B cell (primary cell): ENCODE measurements at regions not wholly inside any gene's neighbourhood (a gene's known extent, or its start where the extent isn't known, plus 50 kb on each side); places are given as distances from the start of the nearest gene placed in this dataset.

Experiments used
- ATAC-seq: fragments of 200-7000 bp; cut with Tn5 transposase; one replicate; pipeline ENCODE4 v1.10.0; 2021; ENCODE audit warnings: low read depth, mild to moderate bottlenecking, moderate number of reproducible peaks, moderate library complexity
- CTCF ChIA-PET: fragments of 350-600 bp; sonication (Branson Sonifier 250); formaldehyde crosslinking; loops from one replicate; lab custom pipeline; 2021; ENCODE audit warnings: antibody characterized with exemption, inconsistent platforms; lab: Charles Lee
- POLR2A ChIA-PET: fragments of 350-600 bp; sonication (Branson Sonifier 250); formaldehyde crosslinking; loops from one replicate; lab custom pipeline; 2021; ENCODE audit warnings: antibody characterized with exemption; lab: Charles Lee
- DNase-seq: peaks from one replicate; pipeline ENCODE4 v3.0.0; 2013
- H2AFZ ChIP-seq: 2 replicates; pipeline ENCODE4 v1.6.1; 2012; ENCODE audit warnings: mild to moderate bottlenecking, low read depth, low read length; ENCODE audit not compliant: insufficient read depth, poor library complexity, severe bottlenecking
- H3K27ac ChIP-seq, 2 donors: 1 replicate in 1 of 2; 2 replicates in 1 of 2; pipeline ENCODE4 v1.5.1; 2012 to 2013; ENCODE audit warnings: low read length in 2 of 2, mild to moderate bottlenecking in 2 of 2, moderate library complexity in 1 of 2
- H3K27me3 ChIP-seq, 4 experiments: fragments of 200-600 bp in 1 of 4; sonication (generic) in 1 of 4; replicated peaks in 1 of 4; 1 replicate in 2 of 4; 2 replicates in 2 of 4; pipeline versions ENCODE4 v1.6.1 to v1.7.0; 2013 to 2016; ENCODE audit warnings: low read length in 3 of 4, mild to moderate bottlenecking in 2 of 4, mixed read lengths in 1 of 4, moderate library complexity in 1 of 4; ENCODE audit not compliant: insufficient read depth in 4 of 4, control insufficient read depth in 3 of 4; ENCODE audit errors: control extremely low read depth in 1 of 4
- H3K36me3 ChIP-seq, 2 experiments: replicated peaks in 1 of 2; 1 replicate in 1 of 2; 2 replicates in 1 of 2; pipeline versions ENCODE4 v1.6.1 to v1.7.1; 2013; ENCODE audit warnings: low read length in 1 of 2; ENCODE audit not compliant: insufficient read depth in 2 of 2, control insufficient read depth in 1 of 2; ENCODE audit errors: control extremely low read depth in 1 of 2, extremely low read depth in 1 of 2
- H3K4me1 ChIP-seq, 2 donors: fragments of 200-600 bp in 1 of 2; sonication (generic) in 1 of 2; 1 replicate in 1 of 2; 2 replicates in 1 of 2; pipeline versions ENCODE4 v1.5.1 to v1.6.1; 2013 to 2017; ENCODE audit warnings: low read length in 2 of 2; ENCODE audit not compliant: control insufficient read depth in 2 of 2, insufficient read depth in 2 of 2
- H3K4me2 ChIP-seq: replicated peaks from 2 replicates; pipeline ENCODE3; 2012; ENCODE audit warnings: mild to moderate bottlenecking, low read depth, low read length; ENCODE audit not compliant: poor library complexity, severe bottlenecking
- H3K4me3 ChIP-seq, 5 experiments: fragments of 200-600 bp in 1 of 5; sonication (generic) in 1 of 5; 1 replicate in 3 of 5; 2 replicates in 2 of 5; pipeline versions ENCODE4 v1.5.1 to v1.7.0; 2011 to 2016; ENCODE audit warnings: low read length in 4 of 5, mild to moderate bottlenecking in 4 of 5, low read depth in 2 of 5, control low read depth in 1 of 5, moderate library complexity in 1 of 5; ENCODE audit not compliant: insufficient read depth in 1 of 5; ENCODE audit errors: control extremely low read depth in 1 of 5, extremely low read depth in 1 of 5
- H3K79me2 ChIP-seq: fragments of 200-600 bp; sonication (generic); one replicate; pipeline ENCODE4 v1.6.0; 2016; ENCODE audit warnings: low read length; ENCODE audit not compliant: control insufficient read depth, insufficient read depth
- H3K9ac ChIP-seq: fragments of 200-600 bp; sonication (generic); 2 replicates; pipeline ENCODE4 v1.6.1; 2017; ENCODE audit warnings: mild to moderate bottlenecking, low read length, moderate library complexity
- H3K9me3 ChIP-seq, 3 donors: one replicate each; pipeline versions ENCODE4 v1.6.1 to v1.7.1; 2013; ENCODE audit warnings: low read length in 2 of 3; ENCODE audit not compliant: control insufficient read depth in 2 of 3, insufficient read depth in 1 of 3; ENCODE audit errors: control extremely low read depth in 1 of 3
- H4K20me1 ChIP-seq: 2 replicates; pipeline ENCODE4 v1.6.0; 2012; ENCODE audit warnings: mild to moderate bottlenecking, low read length; ENCODE audit not compliant: insufficient read depth, control insufficient read depth, poor library complexity, severe bottlenecking
- H3K27ac Mint-ChIP-seq: one replicate; pipeline ENCODE4 v1.8.0; 2021; ENCODE audit warnings: mixed read lengths
- H3K27me3 Mint-ChIP-seq: one replicate; pipeline ENCODE4 v1.8.0; 2021; ENCODE audit warnings: mixed read lengths
- H3K4me1 Mint-ChIP-seq: one replicate; pipeline ENCODE4 v1.8.0; 2021; ENCODE audit warnings: mixed read lengths
- H3K4me3 Mint-ChIP-seq: one replicate; pipeline ENCODE4 v1.8.0; 2021; ENCODE audit warnings: mixed read lengths
- H3K9me3 Mint-ChIP-seq: one replicate; pipeline ENCODE4 v1.8.0; 2022; ENCODE audit warnings: mixed read lengths; ENCODE audit not compliant: insufficient read depth
- EZH2 ChIP-seq: IDR thresholded peaks from 2 replicates; pipeline ENCODE4 v1.6.1; 2012; ENCODE audit warnings: borderline replicate concordance, low read depth, mild to moderate bottlenecking, moderate library complexity, low read length; ENCODE audit not compliant: insufficient read depth, poor library complexity, severe bottlenecking
- WGBS: methylation state at CpG from one replicate; pipeline ENCODE4 v1.1.5; 2013; ENCODE audit warnings: missing lambda C conversion rate; ENCODE audit not compliant: insufficient coverage; 5-methylcytosine and 5-hydroxymethylcytosine counted together
- intact Hi-C: fragments of 100-400 bp; cut with micrococcal nuclease; formaldehyde crosslinking; loops from one replicate; pipeline ENCODE4 v1.10.0; 2022
- TF ChIP-seq, protein P1 (sequence below): fragments of 200-600 bp; IDR thresholded peaks from one replicate; pipeline ENCODE4 v1.8.0; 2022; ENCODE audit warnings: antibody characterized with exemption, mild to moderate bottlenecking

DNA sequence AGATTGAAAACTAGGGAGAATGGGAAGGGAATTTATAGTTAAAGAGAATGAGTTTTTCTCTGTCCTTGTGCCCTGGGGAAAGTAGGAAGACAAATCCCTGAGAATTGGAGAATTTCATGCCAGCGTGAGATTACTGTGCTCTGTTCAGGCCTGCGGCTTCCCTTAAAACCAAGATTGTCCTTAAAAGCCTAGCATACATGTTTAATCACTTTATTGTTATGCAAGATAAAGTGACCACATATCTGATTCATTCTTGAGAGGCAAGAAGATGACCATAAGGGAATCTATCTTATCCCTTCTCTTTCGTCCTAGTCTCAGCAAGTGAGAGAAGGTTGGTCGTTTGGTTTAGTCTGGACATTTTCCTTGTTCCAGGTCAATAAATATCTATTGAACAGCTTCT lies 75.9 kb downstream of the ADCYAP1 start:
- H3K4me1 Mint-ChIP-seq: no peaks in the 10 kb centered on the region
- no peaks in the 10 kb centered on the region for H3K4me1 ChIP-seq

GRCh38 chr18:984004-984403 lies 79.3 kb downstream of the ADCYAP1 start:
- no peak overlapping the region for H3K27ac ChIP-seq
- no peaks in the 10 kb centered on the region for H3K79me2 ChIP-seq
- no peak overlapping the region for H3K9ac ChIP-seq
- peaks cover 0 to 13% (median 0%) of the 10 kb centered on the region in 3 donors for H3K9me3 ChIP-seq
- peaks cover 2% of the 10 kb centered on the region for H3K9me3 Mint-ChIP-seq
- H3K27ac Mint-ChIP-seq: no peak overlapping the region
- H3K4me3 ChIP-seq: no peak overlapping the region
- no peaks in the 10 kb centered on the region for H3K27me3 ChIP-seq
- intact Hi-C loops: no loop called here
- no peak overlapping the region for H2AFZ ChIP-seq
- WGBS: no CpG with 5 or more reads among the region's 4 CpGs
- H3K27me3 Mint-ChIP-seq: no peaks in the 10 kb centered on the region
- DNase-seq (no peak), ATAC-seq (no peak)
- H3K4me3 Mint-ChIP-seq: no peak overlapping the region
- no peaks in the 10 kb centered on the region for H3K4me1 ChIP-seq
- ChIA-PET CTCF (no interaction called here), POLR2A (no interaction called here)
- H4K20me1 ChIP-seq: no peaks in the 10 kb centered on the region
- no peak for TF ChIP-seq EZH2
- TF ChIP-seq, protein P1, sequence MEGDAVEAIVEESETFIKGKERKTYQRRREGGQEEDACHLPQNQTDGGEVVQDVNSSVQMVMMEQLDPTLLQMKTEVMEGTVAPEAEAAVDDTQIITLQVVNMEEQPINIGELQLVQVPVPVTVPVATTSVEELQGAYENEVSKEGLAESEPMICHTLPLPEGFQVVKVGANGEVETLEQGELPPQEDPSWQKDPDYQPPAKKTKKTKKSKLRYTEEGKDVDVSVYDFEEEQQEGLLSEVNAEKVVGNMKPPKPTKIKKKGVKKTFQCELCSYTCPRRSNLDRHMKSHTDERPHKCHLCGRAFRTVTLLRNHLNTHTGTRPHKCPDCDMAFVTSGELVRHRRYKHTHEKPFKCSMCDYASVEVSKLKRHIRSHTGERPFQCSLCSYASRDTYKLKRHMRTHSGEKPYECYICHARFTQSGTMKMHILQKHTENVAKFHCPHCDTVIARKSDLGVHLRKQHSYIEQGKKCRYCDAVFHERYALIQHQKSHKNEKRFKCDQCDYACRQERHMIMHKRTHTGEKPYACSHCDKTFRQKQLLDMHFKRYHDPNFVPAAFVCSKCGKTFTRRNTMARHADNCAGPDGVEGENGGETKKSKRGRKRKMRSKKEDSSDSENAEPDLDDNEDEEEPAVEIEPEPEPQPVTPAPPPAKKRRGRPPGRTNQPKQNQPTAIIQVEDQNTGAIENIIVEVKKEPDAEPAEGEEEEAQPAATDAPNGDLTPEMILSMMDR: no peak
- H3K4me2 ChIP-seq: no peak overlapping the region
- H3K36me3 ChIP-seq: no peaks in the 10 kb centered on the region
- H3K4me1 Mint-ChIP-seq: no peaks in the 10 kb centered on the region

More for the DNA sequence above, 75.9 kb downstream of the ADCYAP1 start:
- Histone ChIP-seq H3K27me3 (no peaks in the 10 kb centered on the region), H3K9ac (no peak overlapping the region), H3K9me3 (peaks cover 0 to 10% (median 0%) of the 10 kb centered on the region in 3 donors), H3K4me2 (no peak overlapping the region), H3K36me3 (no peaks in the 10 kb centered on the region), H2AFZ (no peak overlapping the region), H3K27ac (no peak overlapping the region), H4K20me1 (no peaks in the 10 kb centered on the region), H3K79me2 (no peaks in the 10 kb centered on the region), H3K4me3 (no peak overlapping the region)
- H3K27ac Mint-ChIP-seq: no peak overlapping the region
- H3K4me3 Mint-ChIP-seq: no peak overlapping the region
- no peak for DNase-seq
- intact Hi-C loops: no loop called here
- 40% methylated on average over 1 of the region's 4 CpGs for WGBS
- TF ChIP-seq, protein P1: no peak
- TF ChIP-seq EZH2: no peak
- ChIA-PET CTCF (no interaction called here), POLR2A (no interaction called here)
- H3K27me3 Mint-ChIP-seq: no peaks in the 10 kb centered on the region
- peaks cover 10% of the 10 kb centered on the region for H3K9me3 Mint-ChIP-seq
- ATAC-seq: no peak
